Superior temporal gyrus (tissue), 1 donor: ENCODE measurements at regions not wholly inside any gene's neighbourhood (a gene's known extent, or its start where the extent isn't known, plus 50 kb on each side); places are given as distances from the start of the nearest gene placed in this dataset.

Source experiments
- DNase-seq: peaks from one replicate; pipeline ENCODE4 v3.0.0-alpha.2; 2016; ENCODE audit errors: extremely low spot score

GRCh38 chr2:20560011-20560410, 90.9 kb downstream of the HS1BP3 start:
- no peak for DNase-seq

GRCh38 chr2:20560891-20561636, 89.8 kb downstream of the HS1BP3 start:
- DNase-seq, result no peak

- no peak for DNase-seq
These were observed 89.1 kb downstream of the HS1BP3 start for GRCh38 chr2:20561637-20562454.

GRCh38 chr2:20562540-20563225, 88.2 kb downstream of the HS1BP3 start:
- DNase-seq, result no peak

GRCh38 chr2:20563251-20563650, 87.6 kb downstream of the HS1BP3 start:
- DNase-seq, result no peak

- no peak for DNase-seq
These were observed 87.1 kb downstream of the HS1BP3 start for GRCh38 chr2:20563833-20564232.

- no peak for DNase-seq
These were observed 85.7 kb downstream of the HS1BP3 start for GRCh38 chr2:20565101-20565622.

- no peak for DNase-seq
These were observed 85.2 kb downstream of the HS1BP3 start for GRCh38 chr2:20565623-20566236.

GRCh38 chr2:20566331-20566730, 84.6 kb downstream of the HS1BP3 start:
- DNase-seq, result no peak

- DNase-seq, result no peak
These were observed 83.6 kb downstream of the HS1BP3 start for GRCh38 chr2:20567159-20567925.
